Peyer's patch (tissue), 4 donors: ENCODE measurements at regions not wholly inside any gene's neighbourhood (a gene's known extent, or its start where the extent isn't known, plus 50 kb on each side); places are given as distances from the start of the nearest gene placed in this dataset.
"Not testable (repeated sequence)": the region's sequence is repeated elsewhere in the genome, so short reads cannot be mapped to it uniquely, and the experiment has no call there.

Experiments
- DNase-seq, 3 donors: peaks; one replicate each; pipeline ENCODE4 v3.0.0-alpha.2; 2017 to 2019
- H3K27ac ChIP-seq, 4 donors: fragments of 200-600 bp; sonication (generic); one replicate each; pipeline ENCODE4 v1.5.1; 2016 to 2019
- H3K27me3 ChIP-seq, 2 donors: fragments of 200-600 bp; sonication (generic); one replicate each; pipeline ENCODE4 v1.5.1; 2019
- H3K36me3 ChIP-seq, 3 donors: fragments of 200-600 bp; sonication (generic); one replicate each; pipeline ENCODE4 v1.5.1; 2016 to 2019
- H3K4me1 ChIP-seq, 4 donors: fragments of 200-600 bp; sonication (generic); one replicate each; pipeline ENCODE4 v1.5.1; 2016 to 2019
- H3K4me3 ChIP-seq, 4 donors: fragments of 200-600 bp; sonication (generic); 1 replicate in 3 of 4; 2 replicates in 1 of 4; pipeline ENCODE4 v1.5.1; 2016 to 2019; ENCODE audit warnings: mild to moderate bottlenecking in 1 of 4
- H3K9me3 ChIP-seq, 4 donors: fragments of 200-600 bp; sonication (generic); one replicate each; pipeline ENCODE4 v1.5.1; 2016 to 2019; ENCODE audit warnings: mild to moderate bottlenecking in 1 of 4
- CTCF ChIP-seq, 6 experiments: fragments of 450-650 bp in 4 of 6; fragments of 200-600 bp in 2 of 6; sonication (generic) in 1 of 6; IDR thresholded peaks; one replicate each; pipeline ENCODE4 v1.5.1; 2017 to 2019; ENCODE audit warnings: antibody characterized with exemption in 6 of 6, mild to moderate bottlenecking in 3 of 6, moderate library complexity in 1 of 6
- POLR2A ChIP-seq, 2 donors: fragments of 450-650 bp; IDR thresholded peaks; one replicate each; pipeline ENCODE4 v1.5.1; 2017; ENCODE audit warnings: antibody characterized with exemption in 2 of 2, mild to moderate bottlenecking in 2 of 2, moderate library complexity in 2 of 2

- H3K27me3 ChIP-seq, result no peaks in the 10 kb centered on the region
- TF ChIP-seq CTCF (IDR thresholded peaks at IDR 0.05), result no peak
- H3K4me3 ChIP-seq, result no peak overlapping the region
- DNase-seq, result no peak
- H3K9me3 ChIP-seq, result no peaks in the 10 kb centered on the region
- no peaks in the 10 kb centered on the region for H3K36me3 ChIP-seq
- H3K27ac ChIP-seq, result no peak overlapping the region
- H3K4me1 ChIP-seq, result no peaks in the 10 kb centered on the region
Measured at GRCh38 chr5:99437986-99438385, 509.2 kb upstream of the CHD1 start.

GRCh38 chr5:99423396-99423795 is 494.6 kb upstream of the CHD1 start:
- not testable (repeated sequence) for H3K36me3 ChIP-seq, H3K4me3 ChIP-seq, H3K27ac ChIP-seq, H3K9me3 ChIP-seq, H3K4me1 ChIP-seq, DNase-seq, H3K27me3 ChIP-seq

- H3K27ac ChIP-seq, H3K4me3 ChIP-seq, H3K36me3 ChIP-seq, DNase-seq, H3K4me1 ChIP-seq, H3K9me3 ChIP-seq, H3K27me3 ChIP-seq: not testable (repeated sequence)
Measured at GRCh38 chr5:99418640-99419039, 489.8 kb upstream of the CHD1 start.

- not testable (repeated sequence) for H3K4me1 ChIP-seq, H3K27me3 ChIP-seq, H3K27ac ChIP-seq, DNase-seq, H3K4me3 ChIP-seq, H3K36me3 ChIP-seq, H3K9me3 ChIP-seq
Measured at GRCh38 chr5:99410386-99410785, 481.6 kb upstream of the CHD1 start.

- DNase-seq, H3K27ac ChIP-seq, H3K4me3 ChIP-seq, H3K36me3 ChIP-seq, H3K4me1 ChIP-seq, H3K9me3 ChIP-seq, H3K27me3 ChIP-seq: not testable (repeated sequence)
Measured at GRCh38 chr5:99404764-99405302, 476.0 kb upstream of the CHD1 start.

GRCh38 chr5:99400571-99400970 is 471.8 kb upstream of the CHD1 start:
- not testable (repeated sequence) for H3K9me3 ChIP-seq, H3K36me3 ChIP-seq, H3K27me3 ChIP-seq, H3K27ac ChIP-seq, H3K4me3 ChIP-seq, DNase-seq, H3K4me1 ChIP-seq

- Histone ChIP-seq H3K27me3 (no peaks in the 10 kb centered on the region), H3K27ac (no peak overlapping the region), H3K36me3 (no peaks in the 10 kb centered on the region), H3K9me3 (no peaks in the 10 kb centered on the region), H3K4me1 (no peaks in the 10 kb centered on the region), H3K4me3 (no peak overlapping the region)
- no peak for TF ChIP-seq POLR2A (IDR thresholded peaks at IDR 0.05)
- TF ChIP-seq CTCF (IDR thresholded peaks at IDR 0.05), result no peak
- DNase-seq, result no peak
Measured at GRCh38 chr5:99398976-99399375, 470.2 kb upstream of the CHD1 start.

GRCh38 chr5:99386406-99387077 is 457.7 kb upstream of the CHD1 start:
- DNase-seq, result no peak
- no peaks in the 10 kb centered on the region for H3K4me1 ChIP-seq
- H3K4me3 ChIP-seq, result no peak overlapping the region
- TF ChIP-seq CTCF (IDR thresholded peaks at IDR 0.05) (no peak), POLR2A (IDR thresholded peaks at IDR 0.05) (no peak)
- H3K9me3 ChIP-seq, result no peaks in the 10 kb centered on the region
- H3K27ac ChIP-seq, result no peak overlapping the region
- no peaks in the 10 kb centered on the region for H3K27me3 ChIP-seq
- no peaks in the 10 kb centered on the region for H3K36me3 ChIP-seq
